ENCODE measurements at regions not wholly inside any gene's neighbourhood (a gene's known extent, or its start where the extent isn't known, plus 50 kb on each side); places are given as distances from the start of the nearest gene placed in this dataset.
"Not testable (repeated sequence)": the region's sequence is repeated elsewhere in the genome, so short reads cannot be mapped to it uniquely, and the experiment has no call there.

- TF ChIP-seq, protein P1, sequence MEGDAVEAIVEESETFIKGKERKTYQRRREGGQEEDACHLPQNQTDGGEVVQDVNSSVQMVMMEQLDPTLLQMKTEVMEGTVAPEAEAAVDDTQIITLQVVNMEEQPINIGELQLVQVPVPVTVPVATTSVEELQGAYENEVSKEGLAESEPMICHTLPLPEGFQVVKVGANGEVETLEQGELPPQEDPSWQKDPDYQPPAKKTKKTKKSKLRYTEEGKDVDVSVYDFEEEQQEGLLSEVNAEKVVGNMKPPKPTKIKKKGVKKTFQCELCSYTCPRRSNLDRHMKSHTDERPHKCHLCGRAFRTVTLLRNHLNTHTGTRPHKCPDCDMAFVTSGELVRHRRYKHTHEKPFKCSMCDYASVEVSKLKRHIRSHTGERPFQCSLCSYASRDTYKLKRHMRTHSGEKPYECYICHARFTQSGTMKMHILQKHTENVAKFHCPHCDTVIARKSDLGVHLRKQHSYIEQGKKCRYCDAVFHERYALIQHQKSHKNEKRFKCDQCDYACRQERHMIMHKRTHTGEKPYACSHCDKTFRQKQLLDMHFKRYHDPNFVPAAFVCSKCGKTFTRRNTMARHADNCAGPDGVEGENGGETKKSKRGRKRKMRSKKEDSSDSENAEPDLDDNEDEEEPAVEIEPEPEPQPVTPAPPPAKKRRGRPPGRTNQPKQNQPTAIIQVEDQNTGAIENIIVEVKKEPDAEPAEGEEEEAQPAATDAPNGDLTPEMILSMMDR (IDR thresholded peaks at IDR 0.05; ENCODE audit: low read depth, low read length), result no peak
- H3K4me3 ChIP-seq (replicated peaks in 1 of 2; ENCODE audit: low read depth in 2 of 2, low read length in 2 of 2), result no peak overlapping the region
- no peak for DNase-seq (ENCODE audit: low read depth in 2 of 2)
Measured at GRCh38 chr5:135745897-135746500, 88.5 kb upstream of the SLC25A48 start.

DNA sequence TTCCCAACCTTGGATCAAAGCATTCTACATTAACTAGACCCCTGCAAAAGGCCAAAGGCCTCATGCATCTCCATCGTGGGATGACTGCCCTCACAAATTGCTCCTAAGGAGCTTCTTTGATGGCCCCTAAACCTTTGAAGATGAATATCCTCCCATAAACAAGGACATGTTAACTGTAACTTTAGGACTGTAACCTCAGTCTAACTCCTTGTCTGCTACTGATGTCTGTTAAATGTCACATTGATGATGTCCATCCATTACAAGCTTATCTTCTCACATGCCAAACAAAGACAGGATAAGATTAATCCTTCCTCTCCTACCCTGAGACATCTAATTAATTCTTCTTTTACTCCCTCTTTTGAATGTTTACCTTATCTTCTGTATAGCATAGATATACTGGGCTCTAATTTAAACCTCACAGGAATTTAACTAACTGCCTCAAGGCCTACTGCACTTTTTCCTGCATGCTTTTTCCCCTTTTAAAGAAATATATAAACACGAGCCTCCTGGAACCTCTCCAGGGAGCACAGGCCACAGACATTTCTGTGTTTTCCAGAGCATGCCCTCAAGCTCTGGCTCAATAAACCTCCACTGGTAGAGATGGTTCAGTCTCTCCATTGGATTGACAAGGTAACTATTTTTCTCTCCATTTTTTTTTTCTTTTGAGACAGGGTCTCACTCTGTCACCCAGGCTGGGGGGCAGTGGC, 90.6 kb upstream of the SLC25A48 start:
- H3K4me3 ChIP-seq (replicated peaks in 1 of 2; ENCODE audit: low read depth in 2 of 2, low read length in 2 of 2), result no peak overlapping the region
- no peak for DNase-seq (ENCODE audit: low read depth in 2 of 2)
- TF ChIP-seq, protein P1 (IDR thresholded peaks at IDR 0.05; ENCODE audit: low read depth, low read length), result no peak

- TF ChIP-seq, protein P1 (IDR thresholded peaks at IDR 0.05; ENCODE audit: low read depth, low read length), result no peak
- DNase-seq (ENCODE audit: low read depth in 2 of 2), result no peak
- no peak overlapping the region for H3K4me3 ChIP-seq (replicated peaks in 1 of 2; ENCODE audit: low read depth in 2 of 2, low read length in 2 of 2)
Measured at GRCh38 chr5:135743181-135743580, 91.3 kb upstream of the SLC25A48 start.

- not testable (repeated sequence) for H3K4me3 ChIP-seq (replicated peaks in 1 of 2; ENCODE audit: low read depth in 2 of 2, low read length in 2 of 2); DNase-seq (ENCODE audit: low read depth in 2 of 2)
Measured at GRCh38 chr5:135742240-135742639, 92.2 kb upstream of the SLC25A48 start.

- DNase-seq (ENCODE audit: low read depth in 2 of 2), result no peak
- TF ChIP-seq, protein P1 (IDR thresholded peaks at IDR 0.05; ENCODE audit: low read depth, low read length), result no peak
- no peak overlapping the region for H3K4me3 ChIP-seq (replicated peaks in 1 of 2; ENCODE audit: low read depth in 2 of 2, low read length in 2 of 2)
Measured at GRCh38 chr5:135741040-135741439, 93.4 kb upstream of the SLC25A48 start.

GRCh38 chr5:135740475-135740874, 94.0 kb upstream of the SLC25A48 start:
- no peak overlapping the region for H3K4me3 ChIP-seq (replicated peaks in 1 of 2; ENCODE audit: low read depth in 2 of 2, low read length in 2 of 2)
- TF ChIP-seq, protein P1 (IDR thresholded peaks at IDR 0.05; ENCODE audit: low read depth, low read length), result no peak
- DNase-seq (ENCODE audit: low read depth in 2 of 2), result no peak

GRCh38 chr5:135739383-135739981, 95.0 kb upstream of the SLC25A48 start:
- TF ChIP-seq, protein P1 (IDR thresholded peaks at IDR 0.05; ENCODE audit: low read depth, low read length), result no peak
- peak in 1 of 2 donors; percentile 1 for DNase-seq (ENCODE audit: low read depth in 2 of 2)
- H3K4me3 ChIP-seq (replicated peaks in 1 of 2; ENCODE audit: low read depth in 2 of 2, low read length in 2 of 2), result no peak overlapping the region

Data from cardiac fibroblast (primary cell).